Neural progenitor cell (in vitro differentiated cells): ENCODE measurements at regions not wholly inside any gene's neighbourhood (a gene's known extent, or its start where the extent isn't known, plus 50 kb on each side); places are given as distances from the start of the nearest gene placed in this dataset.

Source experiments
- EZH2 ChIP-seq: fragments of 200-600 bp; sonication (generic); IDR thresholded peaks from 2 replicates; pipeline ENCODE4 v1.6.1; 2017; ENCODE audit warnings: antibody characterized with exemption, mild to moderate bottlenecking, moderate library complexity
- TF ChIP-seq, protein P1 (sequence below): fragments of 200-600 bp; sonication (generic); IDR thresholded peaks from 2 replicates; pipeline ENCODE4 v1.5.1; 2017; ENCODE audit warnings: antibody characterized with exemption, mild to moderate bottlenecking

DNA sequence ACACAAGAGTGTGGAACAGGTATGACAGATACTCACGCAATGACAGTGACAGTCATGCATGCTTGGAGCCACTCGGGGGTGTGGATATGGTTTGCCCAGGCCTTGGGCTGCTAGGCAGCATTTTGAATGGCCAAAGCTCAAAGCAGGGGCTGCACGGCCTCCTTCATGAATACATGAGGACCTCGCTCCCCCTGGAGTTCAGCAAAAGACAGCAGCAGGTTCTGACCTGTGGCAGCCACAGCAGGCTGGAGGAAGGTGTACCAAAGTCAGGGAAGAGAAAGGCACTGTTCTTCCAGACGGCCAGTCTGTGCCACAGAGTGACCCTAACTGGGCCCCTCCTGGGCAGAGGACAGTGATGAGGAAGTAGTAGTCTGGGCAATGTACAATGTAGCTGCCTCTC, 88.2 kb upstream of the C2CD4B start:
- TF ChIP-seq, protein P1, sequence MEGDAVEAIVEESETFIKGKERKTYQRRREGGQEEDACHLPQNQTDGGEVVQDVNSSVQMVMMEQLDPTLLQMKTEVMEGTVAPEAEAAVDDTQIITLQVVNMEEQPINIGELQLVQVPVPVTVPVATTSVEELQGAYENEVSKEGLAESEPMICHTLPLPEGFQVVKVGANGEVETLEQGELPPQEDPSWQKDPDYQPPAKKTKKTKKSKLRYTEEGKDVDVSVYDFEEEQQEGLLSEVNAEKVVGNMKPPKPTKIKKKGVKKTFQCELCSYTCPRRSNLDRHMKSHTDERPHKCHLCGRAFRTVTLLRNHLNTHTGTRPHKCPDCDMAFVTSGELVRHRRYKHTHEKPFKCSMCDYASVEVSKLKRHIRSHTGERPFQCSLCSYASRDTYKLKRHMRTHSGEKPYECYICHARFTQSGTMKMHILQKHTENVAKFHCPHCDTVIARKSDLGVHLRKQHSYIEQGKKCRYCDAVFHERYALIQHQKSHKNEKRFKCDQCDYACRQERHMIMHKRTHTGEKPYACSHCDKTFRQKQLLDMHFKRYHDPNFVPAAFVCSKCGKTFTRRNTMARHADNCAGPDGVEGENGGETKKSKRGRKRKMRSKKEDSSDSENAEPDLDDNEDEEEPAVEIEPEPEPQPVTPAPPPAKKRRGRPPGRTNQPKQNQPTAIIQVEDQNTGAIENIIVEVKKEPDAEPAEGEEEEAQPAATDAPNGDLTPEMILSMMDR, result no peak
- TF ChIP-seq EZH2, result no peak
